ENCODE measurements at regions not wholly inside any gene's neighbourhood (a gene's known extent, or its start where the extent isn't known, plus 50 kb on each side); places are given as distances from the start of the nearest gene placed in this dataset.

- TF ChIP-seq, protein P1, sequence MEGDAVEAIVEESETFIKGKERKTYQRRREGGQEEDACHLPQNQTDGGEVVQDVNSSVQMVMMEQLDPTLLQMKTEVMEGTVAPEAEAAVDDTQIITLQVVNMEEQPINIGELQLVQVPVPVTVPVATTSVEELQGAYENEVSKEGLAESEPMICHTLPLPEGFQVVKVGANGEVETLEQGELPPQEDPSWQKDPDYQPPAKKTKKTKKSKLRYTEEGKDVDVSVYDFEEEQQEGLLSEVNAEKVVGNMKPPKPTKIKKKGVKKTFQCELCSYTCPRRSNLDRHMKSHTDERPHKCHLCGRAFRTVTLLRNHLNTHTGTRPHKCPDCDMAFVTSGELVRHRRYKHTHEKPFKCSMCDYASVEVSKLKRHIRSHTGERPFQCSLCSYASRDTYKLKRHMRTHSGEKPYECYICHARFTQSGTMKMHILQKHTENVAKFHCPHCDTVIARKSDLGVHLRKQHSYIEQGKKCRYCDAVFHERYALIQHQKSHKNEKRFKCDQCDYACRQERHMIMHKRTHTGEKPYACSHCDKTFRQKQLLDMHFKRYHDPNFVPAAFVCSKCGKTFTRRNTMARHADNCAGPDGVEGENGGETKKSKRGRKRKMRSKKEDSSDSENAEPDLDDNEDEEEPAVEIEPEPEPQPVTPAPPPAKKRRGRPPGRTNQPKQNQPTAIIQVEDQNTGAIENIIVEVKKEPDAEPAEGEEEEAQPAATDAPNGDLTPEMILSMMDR (IDR thresholded peaks at IDR 0.05; ENCODE audit: insufficient read depth, low read length), result no peak
- no peak for TF ChIP-seq POLR2AphosphoS5 (IDR thresholded peaks at IDR 0.05; ENCODE audit: low read depth)
- no peak for TF ChIP-seq REST (IDR thresholded peaks at IDR 0.05; ENCODE audit: insufficient replicate concordance, low read depth)
These were observed 476.3 kb downstream of the LRIG3 start for GRCh38 chr12:58443981-58444371.

Measured in HL-60 (cell line).